WI38 (cell line): ENCODE measurements at regions not wholly inside any gene's neighbourhood (a gene's known extent, or its start where the extent isn't known, plus 50 kb on each side); places are given as distances from the start of the nearest gene placed in this dataset.

Experiments used
- H3K4me3 ChIP-seq: 2 replicates; pipeline ENCODE4 v1.5.1; 2011; ENCODE audit warnings: low read depth, mild to moderate bottlenecking, control low read depth, low read length
- TF ChIP-seq, protein P1 (sequence below): IDR thresholded peaks from 2 replicates; pipeline ENCODE4 v1.5.1; 2012; ENCODE audit warnings: low read depth, mild to moderate bottlenecking, control low read depth, low read length

DNA sequence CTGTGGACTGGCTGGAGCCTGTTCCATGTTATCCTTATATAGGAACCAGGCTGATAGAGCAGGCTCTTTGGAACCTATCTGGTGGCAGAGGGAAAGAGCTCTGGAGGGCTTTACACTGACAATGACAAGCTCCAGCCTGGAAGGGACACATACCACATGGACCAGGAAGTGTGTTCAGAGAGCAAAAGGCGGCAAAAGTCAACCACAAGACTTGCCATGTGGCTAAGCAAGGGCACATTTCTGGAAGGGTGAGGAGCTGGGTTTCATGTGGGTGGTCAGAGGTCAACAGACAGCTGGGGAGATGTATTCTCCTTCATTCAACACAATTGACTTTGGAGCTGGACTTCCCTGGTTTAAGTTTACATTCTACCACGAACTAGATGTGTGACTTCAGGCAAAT lies 325.2 kb downstream of the DYSF start:
- H3K4me3 ChIP-seq: no peak overlapping the region
- TF ChIP-seq, protein P1, sequence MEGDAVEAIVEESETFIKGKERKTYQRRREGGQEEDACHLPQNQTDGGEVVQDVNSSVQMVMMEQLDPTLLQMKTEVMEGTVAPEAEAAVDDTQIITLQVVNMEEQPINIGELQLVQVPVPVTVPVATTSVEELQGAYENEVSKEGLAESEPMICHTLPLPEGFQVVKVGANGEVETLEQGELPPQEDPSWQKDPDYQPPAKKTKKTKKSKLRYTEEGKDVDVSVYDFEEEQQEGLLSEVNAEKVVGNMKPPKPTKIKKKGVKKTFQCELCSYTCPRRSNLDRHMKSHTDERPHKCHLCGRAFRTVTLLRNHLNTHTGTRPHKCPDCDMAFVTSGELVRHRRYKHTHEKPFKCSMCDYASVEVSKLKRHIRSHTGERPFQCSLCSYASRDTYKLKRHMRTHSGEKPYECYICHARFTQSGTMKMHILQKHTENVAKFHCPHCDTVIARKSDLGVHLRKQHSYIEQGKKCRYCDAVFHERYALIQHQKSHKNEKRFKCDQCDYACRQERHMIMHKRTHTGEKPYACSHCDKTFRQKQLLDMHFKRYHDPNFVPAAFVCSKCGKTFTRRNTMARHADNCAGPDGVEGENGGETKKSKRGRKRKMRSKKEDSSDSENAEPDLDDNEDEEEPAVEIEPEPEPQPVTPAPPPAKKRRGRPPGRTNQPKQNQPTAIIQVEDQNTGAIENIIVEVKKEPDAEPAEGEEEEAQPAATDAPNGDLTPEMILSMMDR: no peak

DNA sequence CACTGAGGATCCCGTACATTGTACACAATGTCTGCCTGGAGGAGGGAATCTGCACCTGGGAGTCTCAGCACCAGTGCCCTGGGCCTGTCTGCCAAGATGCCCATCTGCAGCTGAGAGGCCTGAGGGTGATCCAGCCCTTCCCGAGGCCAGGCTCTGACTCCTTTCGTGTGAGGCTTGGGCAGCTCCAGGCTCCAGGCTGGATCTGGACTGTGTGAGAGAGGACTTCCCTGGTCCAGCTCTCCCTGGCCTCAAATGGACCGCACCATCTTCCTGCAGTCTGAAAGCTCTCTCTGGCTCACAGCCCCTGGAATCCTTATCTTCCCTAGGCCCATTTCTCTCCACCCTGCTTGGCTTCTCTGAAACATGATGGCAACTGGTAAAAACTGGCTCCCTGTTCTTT lies 324.6 kb downstream of the DYSF start:
- TF ChIP-seq, protein P1: no peak
- H3K4me3 ChIP-seq: no peak overlapping the region

DNA sequence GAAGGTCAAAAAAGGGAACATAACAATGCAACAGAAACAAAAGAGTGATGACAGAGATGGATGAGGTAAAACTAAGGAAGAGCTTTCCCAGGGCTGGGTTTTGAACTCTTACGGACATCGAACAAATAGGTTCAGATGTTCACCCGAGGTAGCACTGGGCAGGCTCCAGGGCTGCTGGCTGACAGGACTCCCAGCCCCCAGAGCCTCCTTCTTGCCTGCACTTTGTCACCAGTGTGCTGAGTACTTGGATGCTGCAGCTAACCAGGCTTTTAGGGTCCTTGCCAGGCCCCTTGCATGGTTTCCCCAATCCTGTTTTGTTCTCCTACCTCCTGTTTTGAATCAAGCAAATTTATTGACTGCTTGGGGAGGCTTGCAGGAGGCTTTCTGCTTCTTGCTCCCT lies 322.9 kb downstream of the DYSF start:
- H3K4me3 ChIP-seq: no peak overlapping the region
- TF ChIP-seq, protein P1: no peak

DNA sequence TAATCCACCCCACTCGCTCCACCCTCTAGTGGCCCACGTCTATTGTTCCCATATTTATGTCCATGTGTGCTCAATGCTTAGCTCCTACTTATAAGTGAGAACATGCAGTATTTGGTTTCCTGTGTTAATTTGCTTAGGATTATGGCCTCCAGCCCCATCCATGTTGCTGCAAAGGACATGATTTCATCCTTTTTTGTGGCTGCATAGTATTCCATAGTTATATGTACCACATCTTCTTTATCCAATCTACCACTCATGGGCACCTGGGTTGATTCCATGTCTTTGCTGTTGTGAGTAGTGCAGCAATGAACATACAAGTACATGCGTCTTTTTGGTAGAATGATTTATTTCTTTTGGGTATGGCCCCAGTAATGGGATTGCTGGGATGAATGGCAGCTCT lies 319.9 kb downstream of the DYSF start:
- TF ChIP-seq, protein P1: no peak
- H3K4me3 ChIP-seq: no peak overlapping the region

DNA sequence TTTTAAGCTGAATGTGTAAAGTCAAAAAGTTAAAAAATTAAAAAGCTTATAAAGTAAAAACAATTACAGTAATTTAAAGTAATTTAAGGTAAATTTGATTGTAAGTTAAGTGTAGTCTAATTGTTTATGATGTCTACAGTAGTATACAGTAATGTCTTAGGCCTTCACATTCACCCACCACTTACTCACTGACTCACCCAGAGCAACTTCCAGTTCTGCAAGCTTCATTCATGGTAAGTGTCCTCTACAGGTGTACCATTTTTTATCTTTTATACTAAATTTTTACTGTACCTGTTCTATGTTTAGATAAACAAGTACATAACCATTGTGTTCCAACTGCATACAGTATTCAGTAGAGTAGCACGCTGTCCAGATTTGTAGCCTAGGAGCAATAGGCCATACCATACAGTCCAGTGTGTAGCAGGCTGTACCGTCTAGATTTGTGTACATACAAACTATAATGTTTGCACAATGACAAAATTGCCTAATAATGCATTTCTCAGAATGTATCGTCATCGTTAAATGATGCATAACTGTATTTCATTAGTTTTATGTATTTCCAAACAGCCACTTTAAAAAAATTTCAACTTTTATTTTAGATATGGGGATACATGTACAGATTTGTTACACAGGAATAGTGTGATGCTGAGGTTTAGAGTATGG lies 319.3 kb downstream of the DYSF start:
- H3K4me3 ChIP-seq: no peak overlapping the region
- TF ChIP-seq, protein P1: no peak

DNA sequence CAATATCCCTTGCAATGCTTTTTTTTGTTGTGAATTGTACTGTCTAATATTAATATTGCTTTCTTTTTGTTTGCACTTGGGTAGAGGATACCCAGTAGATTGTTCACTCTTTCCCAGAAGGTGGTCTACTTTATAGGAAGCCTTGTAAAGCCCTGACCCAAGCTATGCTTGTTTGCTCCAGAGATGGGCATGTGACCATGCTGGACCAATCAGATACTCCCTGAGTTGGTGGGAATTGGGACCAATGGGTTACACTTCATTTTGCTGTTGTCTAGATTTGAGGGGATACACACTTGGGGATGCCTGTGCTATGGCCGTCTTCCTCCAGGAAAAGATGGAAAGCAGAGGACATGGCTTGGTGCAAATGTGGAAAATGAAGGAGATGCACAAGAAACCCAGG lies 314.3 kb downstream of the DYSF start:
- TF ChIP-seq, protein P1: no peak
- H3K4me3 ChIP-seq: no peak overlapping the region

DNA sequence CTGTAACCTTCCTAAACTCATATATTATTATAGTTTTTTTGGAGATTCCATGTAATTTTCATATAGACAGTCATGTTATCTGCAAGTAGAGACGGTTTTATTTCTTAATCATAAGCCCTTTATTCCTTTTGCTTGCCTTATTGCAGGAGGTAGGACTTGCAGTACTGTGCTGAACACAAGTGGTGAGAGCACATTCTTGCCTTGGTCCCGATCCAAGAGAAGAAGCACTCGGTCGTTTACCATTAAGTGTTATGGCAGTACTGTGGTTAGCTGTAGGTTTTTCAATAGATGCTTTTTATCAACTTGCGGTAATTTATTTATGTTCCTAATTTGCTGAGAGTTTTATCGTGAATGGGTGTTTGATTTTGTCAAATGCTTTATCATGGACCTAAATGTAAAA lies 305.7 kb downstream of the DYSF start:
- TF ChIP-seq, protein P1: no peak
- no peak overlapping the region for H3K4me3 ChIP-seq
